SK-N-SH (cell line): ENCODE measurements at regions not wholly inside any gene's neighbourhood (a gene's known extent, or its start where the extent isn't known, plus 50 kb on each side); places are given as distances from the start of the nearest gene placed in this dataset.

ENCODE experiments used
- CTCF ChIA-PET: fragments of 300-600, 350-600 bp; formaldehyde crosslinking; extraction: SDS; loops from one replicate; lab custom pipeline; 2021; lab: Yijun Ruan, JAX
- POLR2A ChIA-PET: fragments of 350-600 bp; sonication (Branson Sonifier 250); formaldehyde crosslinking; extraction: SDS; loops from one replicate; lab custom pipeline; 2020; ENCODE audit warnings: antibody characterized with exemption, inconsistent platforms; lab: Yijun Ruan, JAX
- DNase-seq: peaks from one replicate; pipeline ENCODE4 v3.0.0; 2012
- H2AFZ ChIP-seq: fragments of 200-600 bp; sonication (generic); 2 replicates; pipeline ENCODE4 v1.8.1; 2016; ENCODE audit warnings: antibody characterized with exemption, mild to moderate bottlenecking, low read depth
- H3F3A ChIP-seq: fragments of 200-600 bp; sonication (generic); replicated peaks from 2 replicates; pipeline ENCODE3; 2016; ENCODE audit warnings: antibody characterized with exemption, mild to moderate bottlenecking; ENCODE audit not compliant: insufficient read depth
- H3K27ac ChIP-seq, 2 experiments: fragments of 200-500 bp in 1 of 2; fragments of 200-600 bp in 1 of 2; sonication (Bioruptor generic) in 1 of 2; sonication (generic), shearing (Covaris generic) in 1 of 2; 2 replicates each; pipeline versions ENCODE4 v1.5.1 to v1.6.1; 2014 to 2016; ENCODE audit warnings: low read depth in 2 of 2, inconsistent platforms in 1 of 2, low read length in 1 of 2, mild to moderate bottlenecking in 1 of 2, mixed read lengths in 1 of 2
- H3K27me3 ChIP-seq: fragments of 200-600 bp; sonication (generic), shearing (Covaris generic); 2 replicates; pipeline ENCODE4 v1.6.1; 2016; ENCODE audit warnings: mixed run types; ENCODE audit not compliant: insufficient read depth
- H3K36me3 ChIP-seq, 2 experiments: fragments of 200-500 bp in 1 of 2; fragments of 200-600 bp in 1 of 2; sonication (Bioruptor generic) in 1 of 2; sonication (generic) in 1 of 2; replicated peaks in 1 of 2; 2 replicates each; pipeline versions ENCODE3 to v1.5.1; 2014 to 2016; ENCODE audit warnings: low read length in 1 of 2, mild to moderate bottlenecking in 1 of 2; ENCODE audit not compliant: insufficient read depth in 2 of 2, control insufficient read depth in 1 of 2
- H3K4me1 ChIP-seq, 2 experiments: fragments of 200-500 bp in 1 of 2; fragments of 200-600 bp in 1 of 2; sonication (Bioruptor generic) in 1 of 2; sonication (generic), shearing (Covaris generic) in 1 of 2; 2 replicates each; pipeline versions ENCODE4 v1.5.1 to v1.6.1; 2014 to 2016; ENCODE audit warnings: low read depth in 1 of 2, low read length in 1 of 2, mixed run types in 1 of 2; ENCODE audit not compliant: insufficient read depth in 2 of 2, control insufficient read depth in 1 of 2
- H3K4me2 ChIP-seq: fragments of 200-600 bp; sonication (generic), shearing (Covaris generic); 2 replicates; pipeline ENCODE4 v1.6.1; 2017; ENCODE audit warnings: mixed run types
- H3K4me3 ChIP-seq, 2 experiments: fragments of 200-500 bp in 1 of 2; fragments of 200-600 bp in 1 of 2; sonication (Bioruptor generic) in 1 of 2; sonication (generic), shearing (Covaris generic) in 1 of 2; 2 replicates each; pipeline versions ENCODE4 v1.5.1 to v1.8.1; 2014 to 2016; ENCODE audit warnings: low read depth in 2 of 2, inconsistent platforms in 1 of 2, low read length in 1 of 2, mild to moderate bottlenecking in 1 of 2, mixed read lengths in 1 of 2, moderate library complexity in 1 of 2
- H3K79me2 ChIP-seq: fragments of 200-600 bp; sonication (generic); 2 replicates; pipeline ENCODE4 v1.8.1; 2017; ENCODE audit warnings: mild to moderate bottlenecking; ENCODE audit not compliant: insufficient read depth
- H3K9ac ChIP-seq: fragments of 200-600 bp; sonication (generic); 2 replicates; pipeline ENCODE4 v1.6.1; 2017; ENCODE audit warnings: mixed run types
- H3K9me2 ChIP-seq: fragments of 200-600 bp; sonication (generic); 2 replicates; pipeline ENCODE4 v1.6.1; 2017; ENCODE audit warnings: mixed run types
- H3K9me3 ChIP-seq: fragments of 200-600 bp; sonication (generic); 2 replicates; pipeline ENCODE4 v1.6.1; 2017; ENCODE audit warnings: mixed run types, mild to moderate bottlenecking, moderate library complexity
- H4K20me1 ChIP-seq: fragments of 200-600 bp; sonication (generic); 2 replicates; pipeline ENCODE4 v1.6.1; 2017; ENCODE audit warnings: mild to moderate bottlenecking, mixed run types; ENCODE audit not compliant: insufficient read depth
- CTCF ChIP-seq: fragments of 200-600 bp; sonication (generic); IDR thresholded peaks from 2 replicates; pipeline ENCODE4 v1.6.1; 2017; ENCODE audit warnings: antibody characterized with exemption, mild to moderate bottlenecking, moderate library complexity
- ELF1 ChIP-seq: IDR thresholded peaks from 2 replicates; pipeline ENCODE4 v1.4.0; 2012
- EP300 ChIP-seq, 2 experiments: IDR thresholded peaks; 2 replicates each; pipeline versions ENCODE4 v1.4.0 to v1.6.1; 2012; ENCODE audit warnings: borderline replicate concordance in 1 of 2, low read depth in 1 of 2, low read length in 1 of 2
- FOSL2 ChIP-seq: IDR thresholded peaks from 2 replicates; pipeline ENCODE4 v1.4.0; 2012; ENCODE audit warnings: low read depth, mild to moderate bottlenecking, moderate library complexity, borderline replicate concordance
- FOXM1 ChIP-seq: IDR thresholded peaks from 2 replicates; pipeline ENCODE4 v1.4.0; 2012; ENCODE audit warnings: low read depth, mild to moderate bottlenecking
- GABPA ChIP-seq: IDR thresholded peaks from 2 replicates; pipeline ENCODE4 v1.4.0; 2012; ENCODE audit warnings: low read depth, mild to moderate bottlenecking
- MEF2A ChIP-seq: IDR thresholded peaks from 2 replicates; pipeline ENCODE4 v1.4.0; 2012; ENCODE audit warnings: low read depth, borderline replicate concordance
- MXI1 ChIP-seq: IDR thresholded peaks from 2 replicates; pipeline ENCODE4 v1.6.1; 2012; ENCODE audit warnings: mild to moderate bottlenecking, low read depth, low read length, improper control_type of control experiment
- NRF1 ChIP-seq: IDR thresholded peaks from 2 replicates; pipeline ENCODE4 v1.6.1; 2012; ENCODE audit warnings: low read depth, mild to moderate bottlenecking, low read length
- POLR2AphosphoS5 ChIP-seq: IDR thresholded peaks from 2 replicates; pipeline ENCODE4 v1.6.1; 2012; ENCODE audit warnings: low read depth, low read length
- RAD21 ChIP-seq: IDR thresholded peaks from 2 replicates; pipeline ENCODE4 v1.6.1; 2012; ENCODE audit warnings: mild to moderate bottlenecking, low read length
- RCOR1 ChIP-seq: fragments of 150-350 bp; IDR thresholded peaks from 2 replicates; pipeline ENCODE4 v1.6.1; 2017; ENCODE audit warnings: antibody characterized with exemption, low read length
- REST ChIP-seq: IDR thresholded peaks from 2 replicates; pipeline ENCODE4 v1.6.1; 2012; ENCODE audit warnings: mild to moderate bottlenecking, low read depth, low read length, moderate library complexity
- RXRA ChIP-seq: IDR thresholded peaks from 2 replicates; pipeline ENCODE4 v1.4.0; 2012; ENCODE audit warnings: low read depth, mild to moderate bottlenecking, borderline replicate concordance
- SIN3A ChIP-seq: IDR thresholded peaks from 2 replicates; pipeline ENCODE4 v1.6.1; 2012; ENCODE audit warnings: low read depth, mild to moderate bottlenecking, low read length, moderate library complexity, borderline replicate concordance
- TAF1 ChIP-seq: IDR thresholded peaks from 2 replicates; pipeline ENCODE4 v1.6.1; 2012; ENCODE audit warnings: low read depth, mild to moderate bottlenecking, low read length, moderate library complexity, borderline replicate concordance
- TCF12 ChIP-seq: IDR thresholded peaks from 2 replicates; pipeline ENCODE4 v1.4.0; 2012
- TEAD4 ChIP-seq: IDR thresholded peaks from 2 replicates; pipeline ENCODE4 v1.4.0; 2012; ENCODE audit warnings: mild to moderate bottlenecking, borderline replicate concordance; ENCODE audit not compliant: insufficient read depth
- USF1 ChIP-seq: IDR thresholded peaks from 2 replicates; pipeline ENCODE4 v1.4.0; 2012; ENCODE audit warnings: low read depth, borderline replicate concordance
- YY1 ChIP-seq: IDR thresholded peaks from 2 replicates; pipeline ENCODE4 v1.4.0; 2012; ENCODE audit warnings: low read depth, mild to moderate bottlenecking
- WGBS: methylation state at CpG from one replicate; pipeline ENCODE4 v1.1.6; 2017; ENCODE audit warnings: low lambda C conversion rate; 5-methylcytosine and 5-hydroxymethylcytosine counted together
- TF ChIP-seq, protein P1 (sequence below): IDR thresholded peaks from 2 replicates; pipeline ENCODE4 v1.4.0; 2012; ENCODE audit warnings: low read depth
- TF ChIP-seq, protein P2 (sequence below): IDR thresholded peaks from 2 replicates; pipeline ENCODE4; 2012

- POLR2A ChIA-PET: no interaction called here
- H3K4me3 ChIP-seq: no peak overlapping the region
- DNase-seq: no peak
These were observed 349.8 kb downstream of the DLEU7 start for GRCh38 chr13:50493683-50494082.

DNA sequence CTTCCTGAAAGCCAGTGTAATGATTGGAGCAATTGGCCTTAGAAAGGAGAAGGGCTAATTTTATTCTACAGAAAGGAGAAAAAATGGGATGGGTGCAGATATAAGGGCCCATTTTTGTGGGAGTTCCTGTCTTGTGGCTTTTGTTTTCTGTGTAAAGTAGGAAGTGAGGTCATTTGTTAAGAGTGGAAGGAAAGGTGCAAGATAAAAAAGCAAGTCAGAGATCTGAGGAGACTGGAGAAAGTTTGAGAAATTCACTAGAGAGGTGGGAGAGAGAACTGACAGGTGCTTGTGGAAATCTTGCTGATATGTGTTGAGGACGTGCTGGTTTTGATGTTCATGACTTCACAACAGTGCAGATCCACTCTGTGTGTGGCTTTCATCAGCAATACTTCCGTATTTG is 349.4 kb downstream of the DLEU7 start:
- Histone ChIP-seq H4K20me1 (no peaks in the 10 kb centered on the region), H2AFZ (no peak overlapping the region), H3K9me2 (no peaks in the 10 kb centered on the region), H3K9ac (no peak overlapping the region), H3K27me3 (no peaks in the 10 kb centered on the region), H3K79me2 (no peaks in the 10 kb centered on the region), H3K4me1 (no peaks in the 10 kb centered on the region), H3K27ac (no peak overlapping the region), H3K4me3 (no peak overlapping the region), H3K9me3 (no peaks in the 10 kb centered on the region), H3F3A (no peaks in the 10 kb centered on the region), H3K36me3 (no peaks in the 10 kb centered on the region), H3K4me2 (no peak overlapping the region)
- WGBS: 47% methylated on average over 2 of the region's 2 CpGs
- ChIA-PET POLR2A (no interaction called here), CTCF (interaction anchor here (0.9 kb wide), 1 partner anchor 26 kb away, joined by 3 read pairs; no protein-coding TSS in a partner anchor)
- no peak for DNase-seq
- TF ChIP-seq POLR2AphosphoS5: no peak
- TF ChIP-seq, protein P1, sequence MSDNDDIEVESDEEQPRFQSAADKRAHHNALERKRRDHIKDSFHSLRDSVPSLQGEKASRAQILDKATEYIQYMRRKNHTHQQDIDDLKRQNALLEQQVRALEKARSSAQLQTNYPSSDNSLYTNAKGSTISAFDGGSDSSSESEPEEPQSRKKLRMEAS: no peak
- TF ChIP-seq RXRA: no peak
- TF ChIP-seq TEAD4: no peak
- no peak for TF ChIP-seq NRF1
- TF ChIP-seq USF1: no peak
- no peak for TF ChIP-seq MEF2A
- no peak for TF ChIP-seq RAD21
- TF ChIP-seq, protein P2, sequence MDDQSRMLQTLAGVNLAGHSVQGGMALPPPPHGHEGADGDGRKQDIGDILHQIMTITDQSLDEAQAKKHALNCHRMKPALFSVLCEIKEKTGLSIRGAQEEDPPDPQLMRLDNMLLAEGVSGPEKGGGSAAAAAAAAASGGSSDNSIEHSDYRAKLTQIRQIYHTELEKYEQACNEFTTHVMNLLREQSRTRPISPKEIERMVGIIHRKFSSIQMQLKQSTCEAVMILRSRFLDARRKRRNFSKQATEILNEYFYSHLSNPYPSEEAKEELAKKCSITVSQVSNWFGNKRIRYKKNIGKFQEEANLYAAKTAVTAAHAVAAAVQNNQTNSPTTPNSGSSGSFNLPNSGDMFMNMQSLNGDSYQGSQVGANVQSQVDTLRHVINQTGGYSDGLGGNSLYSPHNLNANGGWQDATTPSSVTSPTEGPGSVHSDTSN: no peak
- no peak for TF ChIP-seq SIN3A
- no peak for TF ChIP-seq MXI1
- no peak for TF ChIP-seq GABPA
- TF ChIP-seq REST: no peak

More at GRCh38 chr13:50493683-50494082, 349.8 kb downstream of the DLEU7 start:
- Histone ChIP-seq H3K27me3 (no peaks in the 10 kb centered on the region), H3K9ac (no peak overlapping the region), H3K79me2 (no peaks in the 10 kb centered on the region), H3K4me2 (no peak overlapping the region), H3K4me1 (no peaks in the 10 kb centered on the region), H2AFZ (no peak overlapping the region), H3F3A (no peaks in the 10 kb centered on the region), H3K9me2 (no peaks in the 10 kb centered on the region), H3K36me3 (no peaks in the 10 kb centered on the region), H3K27ac (no peak overlapping the region), H4K20me1 (no peaks in the 10 kb centered on the region), H3K9me3 (no peaks in the 10 kb centered on the region)
- TF ChIP-seq POLR2AphosphoS5: no peak
- no peak for TF ChIP-seq FOXM1
- no peak for TF ChIP-seq ELF1
- no peak for TF ChIP-seq FOSL2
- no peak for TF ChIP-seq CTCF
- TF ChIP-seq EP300 (IDR thresholded peaks at IDR 0.05; ENCODE audit: borderline replicate concordance in 1 of 2, low read depth in 1 of 2, low read length in 1 of 2): no peak
- no peak for TF ChIP-seq TCF12
- TF ChIP-seq YY1: no peak
- TF ChIP-seq RAD21: no peak
- no peak for TF ChIP-seq TAF1
- TF ChIP-seq GABPA: no peak
- no peak for TF ChIP-seq RCOR1
- CTCF ChIA-PET: interaction anchor here (1.7 kb wide), 1 partner anchor 13 kb away, joined by 3 read pairs; no protein-coding TSS in a partner anchor
- 41% methylated on average over 3 of the region's 3 CpGs for WGBS
